Peyer's patch (tissue), 4 donors: ENCODE measurements at regions not wholly inside any gene's neighbourhood (a gene's known extent, or its start where the extent isn't known, plus 50 kb on each side); places are given as distances from the start of the nearest gene placed in this dataset.

ENCODE experiments used
- CTCF ChIP-seq, 6 experiments: fragments of 450-650 bp in 4 of 6; fragments of 200-600 bp in 2 of 6; sonication (generic) in 1 of 6; IDR thresholded peaks; one replicate each; pipeline ENCODE4 v1.5.1; 2017 to 2019; ENCODE audit warnings: antibody characterized with exemption in 6 of 6, mild to moderate bottlenecking in 3 of 6, moderate library complexity in 1 of 6
- POLR2A ChIP-seq, 2 donors: fragments of 450-650 bp; IDR thresholded peaks; one replicate each; pipeline ENCODE4 v1.5.1; 2017; ENCODE audit warnings: antibody characterized with exemption in 2 of 2, mild to moderate bottlenecking in 2 of 2, moderate library complexity in 2 of 2

- TF ChIP-seq CTCF (IDR thresholded peaks at IDR 0.05) (no peak), POLR2A (IDR thresholded peaks at IDR 0.05) (no peak)
Observed at GRCh38 chr14:40222996-40223395, 790.8 kb upstream of the FBXO33 start.
